Breast epithelium (tissue), 3 donors: ENCODE measurements at regions not wholly inside any gene's neighbourhood (a gene's known extent, or its start where the extent isn't known, plus 50 kb on each side); places are given as distances from the start of the nearest gene placed in this dataset.

Source experiments
- POLR2A ChIP-seq: fragments of 450-650 bp; IDR thresholded peaks from one replicate; pipeline ENCODE4 v1.6.1; 2016; ENCODE audit warnings: antibody characterized with exemption, mild to moderate bottlenecking, moderate library complexity
- POLR2AphosphoS5 ChIP-seq, 3 donors: sonication (generic); formaldehyde crosslinking; IDR thresholded peaks; one replicate each; pipeline ENCODE4 v1.6.1; 2017; ENCODE audit warnings: antibody characterized with exemption in 3 of 3

- TF ChIP-seq POLR2A = no peak
- no peak for TF ChIP-seq POLR2AphosphoS5 (IDR thresholded peaks at IDR 0.05)
Measured at GRCh38 chrY:15500536-15500935, 976.2 kb downstream of the NLGN4Y start.
